IgD-negative memory B cell (primary cell): ENCODE measurements at regions not wholly inside any gene's neighbourhood (a gene's known extent, or its start where the extent isn't known, plus 50 kb on each side); places are given as distances from the start of the nearest gene placed in this dataset.

Source experiments
- H3K27ac Mint-ChIP-seq, 3 donors: one replicate each; pipeline ENCODE4 v1.8.0; 2020 to 2022; ENCODE audit warnings: mild to moderate bottlenecking in 3 of 3, mixed read lengths in 3 of 3, moderate library complexity in 1 of 3
- H3K27me3 Mint-ChIP-seq: one replicate; pipeline ENCODE4 v1.8.0; 2021; ENCODE audit warnings: mixed read lengths
- H3K36me3 Mint-ChIP-seq: one replicate; pipeline ENCODE4 v1.8.0; 2020; ENCODE audit warnings: mild to moderate bottlenecking, mixed read lengths
- H3K4me1 Mint-ChIP-seq, 3 donors: one replicate each; pipeline ENCODE4 v1.8.0; 2020 to 2022; ENCODE audit warnings: mixed read lengths in 3 of 3, mild to moderate bottlenecking in 1 of 3
- H3K4me3 Mint-ChIP-seq, 4 donors: one replicate each; pipeline ENCODE4 v1.8.0; 2020 to 2022; ENCODE audit warnings: mild to moderate bottlenecking in 4 of 4, mixed read lengths in 4 of 4, moderate library complexity in 3 of 4
- H3K9me3 Mint-ChIP-seq, 3 donors: one replicate each; pipeline ENCODE4 v1.8.0; 2020 to 2021; ENCODE audit warnings: mixed read lengths in 3 of 3, mild to moderate bottlenecking in 1 of 3

DNA sequence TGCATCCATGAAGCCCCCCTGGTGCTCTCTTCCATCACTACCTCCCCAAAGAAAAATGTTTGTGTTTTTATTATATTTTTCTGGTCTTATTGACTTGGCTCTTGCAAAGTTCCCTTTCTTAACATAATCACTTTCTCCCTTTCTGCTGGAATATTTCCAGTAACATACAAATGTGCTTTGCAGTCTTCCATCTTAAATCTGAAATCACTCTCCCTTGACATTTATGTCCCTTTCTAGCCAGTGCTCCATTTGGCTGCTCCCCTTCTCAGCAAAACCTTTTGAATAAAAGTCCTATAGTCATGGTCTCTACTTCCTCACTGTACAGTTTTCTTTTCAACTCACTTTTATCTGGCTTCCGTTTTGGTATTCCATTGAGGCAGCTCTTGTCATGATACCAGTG, 118.8 kb downstream of the SNAPC1 start:
- H3K27ac Mint-ChIP-seq = no peak overlapping the region
- H3K9me3 Mint-ChIP-seq = peaks cover 0 to 3% (median 0%) of the 10 kb centered on the region in 3 donors
- H3K4me3 Mint-ChIP-seq = no peak overlapping the region
- H3K27me3 Mint-ChIP-seq = peaks cover 29% of the 10 kb centered on the region
- peaks cover 9 to 16% (median 14%) of the 10 kb centered on the region in 3 donors for H3K4me1 Mint-ChIP-seq
- no peaks in the 10 kb centered on the region for H3K36me3 Mint-ChIP-seq

DNA sequence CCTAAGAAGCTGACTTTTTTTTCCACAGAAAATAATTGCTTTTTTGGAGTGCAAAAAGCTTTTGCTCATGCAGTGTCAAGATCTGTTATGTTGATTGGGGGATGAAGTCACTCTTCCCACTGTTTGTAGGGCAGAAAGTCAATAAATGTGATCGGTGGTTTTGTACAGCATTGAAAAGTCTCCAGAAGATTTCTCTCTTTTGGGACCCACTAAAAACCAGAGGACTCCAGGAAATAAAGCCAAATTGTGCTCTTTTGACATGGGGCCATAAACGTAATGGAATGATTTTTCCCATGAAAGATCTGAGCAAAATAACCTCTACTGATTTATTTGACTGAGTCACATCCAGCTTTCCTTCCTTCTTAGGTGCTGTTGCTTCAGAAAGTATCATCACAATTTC, 122.5 kb downstream of the SNAPC1 start:
- H3K4me3 Mint-ChIP-seq = peak overlapping the region in 2 of 4 donors; percentile 44 to 71
- peaks cover 0 to 3% (median 0%) of the 10 kb centered on the region in 3 donors for H3K9me3 Mint-ChIP-seq
- no peaks in the 10 kb centered on the region for H3K36me3 Mint-ChIP-seq
- no peak overlapping the region for H3K27ac Mint-ChIP-seq
- peaks cover 21 to 38% (median 29%) of the 10 kb centered on the region in 3 donors for H3K4me1 Mint-ChIP-seq
- H3K27me3 Mint-ChIP-seq = peaks cover 15% of the 10 kb centered on the region

DNA sequence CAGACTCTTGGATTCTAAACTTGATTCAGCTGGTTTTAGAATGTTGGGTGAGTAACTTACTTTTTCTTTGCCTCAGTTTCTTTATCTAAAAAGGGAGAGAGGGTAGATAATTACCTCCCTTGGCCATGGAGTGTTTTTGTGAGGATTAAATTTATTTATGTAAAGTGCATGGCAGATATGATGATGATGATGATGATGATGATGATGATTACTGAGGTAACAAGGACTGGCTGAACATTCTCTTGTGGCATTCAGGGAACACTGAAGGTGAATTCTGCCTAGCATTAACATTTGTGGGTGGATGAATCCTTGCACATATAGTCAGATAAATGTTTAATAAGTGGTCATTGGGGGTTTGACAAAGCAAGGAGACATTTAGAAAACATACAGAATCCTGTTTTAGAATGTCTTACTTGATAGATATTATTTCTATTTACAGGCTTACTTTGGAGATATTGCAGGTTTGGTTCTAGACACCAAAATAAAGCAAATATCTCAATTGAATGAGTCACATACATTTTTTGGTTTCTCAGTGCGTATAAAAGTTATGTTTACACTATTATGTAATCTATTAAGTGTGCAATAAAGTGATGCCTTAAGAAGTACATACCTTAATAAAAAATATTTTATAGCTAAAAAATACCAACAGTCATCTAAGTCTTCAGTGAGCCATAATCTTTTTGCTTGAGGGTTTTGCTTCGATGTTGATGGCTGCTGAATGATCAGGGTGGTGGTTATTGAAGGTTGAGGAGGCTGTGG, 123.2 kb downstream of the SNAPC1 start:
- H3K4me3 Mint-ChIP-seq = no peak overlapping the region
- H3K36me3 Mint-ChIP-seq = no peaks in the 10 kb centered on the region
- peaks cover 15% of the 10 kb centered on the region for H3K27me3 Mint-ChIP-seq
- H3K4me1 Mint-ChIP-seq = peaks cover 26 to 44% (median 36%) of the 10 kb centered on the region in 3 donors
- no peak overlapping the region for H3K27ac Mint-ChIP-seq
- peaks cover 0 to 3% (median 0%) of the 10 kb centered on the region in 3 donors for H3K9me3 Mint-ChIP-seq

GRCh38 chr14:61887628-61888027, 125.4 kb downstream of the SNAPC1 start:
- peaks cover 34 to 51% (median 43%) of the 10 kb centered on the region in 3 donors for H3K4me1 Mint-ChIP-seq
- peak overlapping the region in 3 of 4 donors; percentile 4 to 25 (median 14) for H3K4me3 Mint-ChIP-seq
- H3K27me3 Mint-ChIP-seq = peaks cover 9% of the 10 kb centered on the region
- H3K9me3 Mint-ChIP-seq = peaks cover 0 to 3% (median 0%) of the 10 kb centered on the region in 3 donors
- peak overlapping the region in 1 of 3 donors; percentile 28 for H3K27ac Mint-ChIP-seq
- no peaks in the 10 kb centered on the region for H3K36me3 Mint-ChIP-seq

GRCh38 chr14:61889914-61890351, 127.7 kb downstream of the SNAPC1 start:
- Mint-ChIP-seq H3K27me3 (peaks cover 1% of the 10 kb centered on the region), H3K4me3 (peak overlapping the region; percentile 0 to 83 (median 58)), H3K9me3 (no peaks in the 10 kb centered on the region), H3K4me1 (peaks cover 30 to 51% (median 38%) of the 10 kb centered on the region in 3 donors), H3K36me3 (no peaks in the 10 kb centered on the region), H3K27ac (peak overlapping the region; percentile 8 to 91 (median 22))

DNA sequence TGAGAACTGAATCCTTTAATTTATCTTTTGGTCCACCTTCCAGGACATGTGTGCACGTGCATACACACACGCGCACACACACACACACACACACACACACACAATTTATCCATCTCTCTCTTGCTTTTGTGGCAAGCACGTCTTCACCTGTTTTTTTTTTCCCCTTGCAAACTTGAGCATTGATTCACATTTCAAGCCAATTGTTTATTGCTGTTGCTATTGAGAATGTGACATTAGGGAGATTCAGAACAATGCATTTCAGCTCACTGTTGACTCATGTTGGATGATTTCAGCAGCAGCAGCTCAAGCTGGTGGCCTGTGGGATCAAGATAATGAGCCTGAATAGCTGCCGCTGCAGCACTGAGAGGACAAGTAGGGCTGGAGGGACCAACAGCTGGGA, 128.9 kb downstream of the SNAPC1 start:
- H3K27me3 Mint-ChIP-seq = no peaks in the 10 kb centered on the region
- no peaks in the 10 kb centered on the region for H3K9me3 Mint-ChIP-seq
- no peaks in the 10 kb centered on the region for H3K36me3 Mint-ChIP-seq
- H3K4me1 Mint-ChIP-seq = peaks cover 28 to 47% (median 34%) of the 10 kb centered on the region in 3 donors
- no peak overlapping the region for H3K4me3 Mint-ChIP-seq
- peak overlapping the region in 1 of 3 donors; percentile 2 for H3K27ac Mint-ChIP-seq

- no peak overlapping the region for H3K27ac Mint-ChIP-seq
- no peak overlapping the region for H3K4me3 Mint-ChIP-seq
- no peaks in the 10 kb centered on the region for H3K36me3 Mint-ChIP-seq
- peaks cover 28 to 44% (median 34%) of the 10 kb centered on the region in 3 donors for H3K4me1 Mint-ChIP-seq
- H3K27me3 Mint-ChIP-seq = no peaks in the 10 kb centered on the region
- H3K9me3 Mint-ChIP-seq = no peaks in the 10 kb centered on the region
Observed at GRCh38 chr14:61891810-61892209, 129.6 kb downstream of the SNAPC1 start.

DNA sequence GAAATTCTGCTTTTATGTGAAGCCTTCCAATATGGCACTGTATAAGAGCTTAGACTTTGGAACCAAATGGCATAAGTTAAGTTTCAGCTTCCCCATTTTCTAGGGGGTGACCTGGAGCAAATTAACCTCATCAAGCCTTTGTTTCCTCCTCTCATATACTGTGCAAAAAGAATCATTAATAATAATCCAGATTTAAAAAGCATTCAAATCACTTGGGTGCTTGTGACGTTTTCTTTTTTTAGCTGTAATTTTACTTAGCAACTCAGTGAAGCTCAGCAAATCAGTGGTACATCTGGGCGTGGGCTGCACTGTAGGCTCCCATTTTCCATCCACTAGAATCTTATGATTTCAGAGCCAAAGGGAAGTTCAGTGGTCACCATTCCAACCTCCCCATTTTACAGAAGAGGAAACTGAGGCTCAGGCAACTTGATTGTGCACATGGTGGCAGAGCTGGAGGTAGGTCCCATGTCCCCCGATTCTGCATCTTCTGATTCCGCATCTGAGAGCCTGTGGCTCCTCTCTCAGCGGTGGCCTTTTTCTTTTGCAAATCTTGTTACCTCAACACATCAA, 131.2 kb downstream of the SNAPC1 start:
- Mint-ChIP-seq H3K27me3 (no peaks in the 10 kb centered on the region), H3K4me1 (peaks cover 19 to 33% (median 21%) of the 10 kb centered on the region in 3 donors), H3K9me3 (no peaks in the 10 kb centered on the region), H3K27ac (no peak overlapping the region), H3K4me3 (no peak overlapping the region), H3K36me3 (no peaks in the 10 kb centered on the region)

DNA sequence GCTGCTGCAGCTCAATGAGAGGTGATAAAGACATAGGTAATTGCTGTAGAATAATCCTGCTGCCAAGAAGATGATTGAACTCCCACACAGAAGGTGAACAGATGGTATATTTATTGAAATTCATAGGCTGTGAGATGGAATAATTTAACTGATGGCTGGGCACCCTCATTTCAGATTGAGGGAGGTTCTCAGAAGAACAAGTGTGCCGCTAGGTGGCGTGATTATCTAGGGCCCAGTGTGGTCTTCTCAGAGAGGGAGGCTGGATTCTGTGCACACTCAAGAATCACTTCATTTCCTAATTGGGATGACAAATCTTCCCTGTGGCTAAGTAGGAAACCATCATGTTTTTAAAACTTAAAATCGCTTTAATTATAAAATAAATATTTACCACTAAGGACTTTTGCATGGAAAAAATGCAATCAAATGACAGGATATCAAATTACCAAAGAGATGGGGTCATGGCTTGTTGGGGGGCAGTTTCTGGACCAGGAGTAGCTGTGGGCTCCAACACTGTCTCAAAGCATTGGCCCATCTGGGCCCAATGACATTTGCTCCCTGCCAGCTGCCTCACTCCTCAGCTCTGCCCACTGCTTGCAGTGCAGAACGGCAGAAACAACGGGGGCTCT, 132.3 kb downstream of the SNAPC1 start:
- Mint-ChIP-seq H3K4me3 (no peak overlapping the region), H3K27me3 (no peaks in the 10 kb centered on the region), H3K4me1 (peaks cover 17 to 25% (median 20%) of the 10 kb centered on the region in 3 donors), H3K27ac (no peak overlapping the region), H3K9me3 (no peaks in the 10 kb centered on the region), H3K36me3 (no peaks in the 10 kb centered on the region)

DNA sequence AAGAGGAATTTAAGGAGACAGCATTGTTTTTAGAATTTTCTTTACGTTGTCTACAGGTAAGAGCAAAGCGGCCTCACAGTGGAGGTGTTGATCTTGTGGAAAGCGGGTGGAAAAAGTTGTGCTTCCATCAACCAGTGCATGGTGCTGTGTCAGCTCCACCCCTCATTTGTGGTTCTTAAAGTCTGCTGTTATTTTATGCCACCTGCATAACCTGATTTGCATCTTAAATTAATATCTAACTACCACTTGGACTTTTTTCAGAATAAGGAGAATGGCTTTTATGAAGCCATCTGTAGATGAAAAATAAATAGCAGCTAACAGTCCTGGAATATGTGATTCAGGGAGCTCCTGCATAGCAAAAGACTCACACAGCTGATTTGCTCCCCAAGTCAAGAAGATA, 135.1 kb downstream of the SNAPC1 start:
- no peaks in the 10 kb centered on the region for H3K36me3 Mint-ChIP-seq
- H3K27ac Mint-ChIP-seq = no peak overlapping the region
- H3K4me1 Mint-ChIP-seq = peaks cover 5 to 11% (median 7%) of the 10 kb centered on the region in 3 donors
- H3K4me3 Mint-ChIP-seq = peak overlapping the region in 1 of 4 donors; percentile 32
- H3K27me3 Mint-ChIP-seq = no peaks in the 10 kb centered on the region
- H3K9me3 Mint-ChIP-seq = no peaks in the 10 kb centered on the region

GRCh38 chr14:61898568-61898967, 136.3 kb downstream of the SNAPC1 start:
- Mint-ChIP-seq H3K4me1 (peaks cover 3 to 5% (median 5%) of the 10 kb centered on the region in 3 donors), H3K4me3 (no peak overlapping the region), H3K27me3 (no peaks in the 10 kb centered on the region), H3K27ac (no peak overlapping the region), H3K9me3 (no peaks in the 10 kb centered on the region), H3K36me3 (no peaks in the 10 kb centered on the region)

DNA sequence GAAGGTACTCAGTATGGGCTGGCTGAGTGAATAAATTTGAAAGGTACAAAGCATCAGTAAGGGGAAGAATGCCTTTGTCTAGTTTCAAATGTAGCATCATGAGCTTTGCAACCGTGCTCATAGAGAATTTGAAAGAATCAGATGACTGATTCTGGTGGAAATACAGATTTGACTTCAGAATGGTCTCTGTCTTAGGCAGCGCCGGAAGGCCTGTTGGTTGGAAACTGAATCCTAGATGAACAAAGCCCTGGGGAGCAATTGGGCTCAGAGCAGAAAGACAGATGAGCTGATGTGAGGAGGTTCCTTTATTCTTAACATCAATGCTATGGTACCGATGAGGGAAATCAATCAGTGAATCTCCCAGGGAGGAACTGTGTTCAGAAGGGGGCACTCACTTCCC, 137.3 kb downstream of the SNAPC1 start:
- no peaks in the 10 kb centered on the region for H3K27me3 Mint-ChIP-seq
- no peak overlapping the region for H3K4me3 Mint-ChIP-seq
- H3K27ac Mint-ChIP-seq = no peak overlapping the region
- peaks cover under 1 to 3% (median 1%) of the 10 kb centered on the region in 3 donors for H3K4me1 Mint-ChIP-seq
- no peaks in the 10 kb centered on the region for H3K36me3 Mint-ChIP-seq
- no peaks in the 10 kb centered on the region for H3K9me3 Mint-ChIP-seq

GRCh38 chr14:61904946-61905345, 142.7 kb downstream of the SNAPC1 start:
- H3K27ac Mint-ChIP-seq = no peak overlapping the region

DNA sequence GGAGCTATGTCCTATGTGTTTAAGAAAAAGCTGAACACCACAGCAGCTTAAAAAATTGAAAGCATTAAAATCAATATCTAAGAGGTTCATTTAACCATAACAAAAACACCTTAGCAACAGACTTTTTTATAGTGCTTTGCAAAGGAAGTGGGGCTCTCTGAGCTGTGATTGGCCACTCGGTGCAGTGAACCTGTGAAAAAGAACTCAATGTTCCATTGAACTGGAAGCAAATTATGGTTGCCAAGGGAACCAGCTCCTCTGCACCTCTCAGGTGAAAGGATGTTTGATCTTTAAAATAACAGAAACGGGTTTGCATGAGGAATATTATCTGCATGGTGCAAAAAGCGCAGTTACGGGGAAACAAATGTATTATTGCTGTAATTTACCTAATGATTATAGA, 149.4 kb downstream of the SNAPC1 start:
- H3K27ac Mint-ChIP-seq = peak overlapping the region in 1 of 3 donors; percentile 0
- H3K4me1 Mint-ChIP-seq = peaks cover 9 to 17% (median 15%) of the 10 kb centered on the region in 3 donors
- peak overlapping the region in 1 of 4 donors; percentile 49 for H3K4me3 Mint-ChIP-seq
- H3K27me3 Mint-ChIP-seq = no peaks in the 10 kb centered on the region
- no peaks in the 10 kb centered on the region for H3K36me3 Mint-ChIP-seq
- H3K9me3 Mint-ChIP-seq = no peaks in the 10 kb centered on the region

More at GRCh38 chr14:61904946-61905345, 142.7 kb downstream of the SNAPC1 start:
- Mint-ChIP-seq H3K27me3 (no peaks in the 10 kb centered on the region), H3K36me3 (no peaks in the 10 kb centered on the region), H3K9me3 (no peaks in the 10 kb centered on the region), H3K4me1 (no peaks in the 10 kb centered on the region), H3K4me3 (no peak overlapping the region)

DNA sequence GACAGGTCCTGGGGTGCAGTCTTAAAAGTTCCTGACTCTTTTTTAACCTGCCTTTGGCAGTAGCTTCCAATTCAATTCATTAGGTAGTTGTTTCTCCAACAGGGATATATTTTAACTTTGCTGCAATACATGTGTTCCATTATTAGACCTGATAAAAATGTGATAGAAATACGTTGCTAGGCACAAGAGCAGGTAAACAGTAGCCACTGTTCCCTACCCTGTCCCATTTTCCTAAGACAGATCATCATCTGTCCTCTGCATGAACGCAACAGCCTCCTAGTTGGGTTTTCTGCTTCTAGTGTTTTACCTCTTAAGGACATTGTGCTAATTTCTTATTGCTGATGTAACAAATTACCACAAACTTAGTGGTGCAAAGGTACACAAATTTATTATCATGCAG, 156.8 kb downstream of the SNAPC1 start:
- no peak overlapping the region for H3K27ac Mint-ChIP-seq

More for the DNA sequence above, 156.8 kb downstream of the SNAPC1 start:
- Mint-ChIP-seq H3K4me1 (peaks cover 0 to 7% (median 0%) of the 10 kb centered on the region in 3 donors), H3K4me3 (no peak overlapping the region), H3K9me3 (peaks cover 0 to 2% (median 0%) of the 10 kb centered on the region in 3 donors), H3K36me3 (no peaks in the 10 kb centered on the region), H3K27me3 (peaks cover 2% of the 10 kb centered on the region)
